NCI-H128 (cell line): ENCODE measurements at regions not wholly inside any gene's neighbourhood (a gene's known extent, or its start where the extent isn't known, plus 50 kb on each side); places are given as distances from the start of the nearest gene placed in this dataset.

Source experiments
- DNase-seq: peaks from one replicate; lab custom pipeline; 2025; ENCODE audit not compliant: unreplicated experiment; lab: John Stamatoyannopoulos, UW

DNA sequence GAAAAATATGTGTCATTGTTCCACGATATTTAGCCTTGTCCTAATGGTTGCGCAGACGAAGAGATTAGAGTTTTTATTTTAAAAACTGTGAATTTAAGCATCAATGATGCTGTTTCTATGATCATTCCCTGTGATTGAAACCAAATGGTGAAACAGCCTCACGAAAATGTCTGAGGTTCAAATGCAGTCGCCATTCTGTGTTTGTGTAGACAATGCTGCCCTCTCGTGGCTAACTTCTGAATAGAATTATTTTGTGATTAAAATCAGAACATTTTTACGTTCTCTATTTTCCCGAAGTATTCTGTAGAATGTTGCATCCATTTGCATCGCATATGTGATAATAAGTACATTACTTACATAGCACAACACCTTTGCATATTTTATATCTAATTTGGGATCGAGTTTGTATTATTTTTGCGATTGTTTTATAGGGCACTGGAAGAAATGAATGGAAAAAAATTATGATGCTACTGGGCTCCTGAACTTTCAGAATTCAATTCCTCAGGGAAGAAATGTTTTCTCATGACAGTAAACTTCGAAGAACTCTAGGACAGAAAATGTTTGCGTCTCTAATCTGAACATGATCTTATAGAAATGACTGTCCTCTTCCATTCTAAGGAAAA, 54.8 kb upstream of the CREB1 start:
- DNase-seq, result peak; percentile 38

DNA sequence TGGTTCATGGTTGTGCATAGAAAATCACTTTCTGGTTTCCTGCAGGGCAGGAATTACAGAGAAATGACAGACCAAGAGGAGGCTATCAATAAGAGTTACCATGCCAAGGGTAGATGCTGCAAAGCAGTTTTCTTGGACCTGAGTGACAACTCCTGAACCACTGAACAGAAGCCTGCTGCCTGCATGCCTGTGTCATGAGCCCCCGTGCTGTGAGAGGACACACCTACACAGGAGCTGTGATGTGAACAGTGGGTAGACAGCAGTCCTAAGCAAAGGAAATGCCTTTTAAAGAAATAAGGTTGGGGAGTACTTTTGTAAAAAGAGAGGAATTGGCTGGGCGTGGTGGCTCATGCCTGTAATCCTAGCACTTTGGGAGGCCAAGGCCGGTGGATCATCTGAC, 54.2 kb upstream of the CREB1 start:
- DNase-seq, result no peak

DNA sequence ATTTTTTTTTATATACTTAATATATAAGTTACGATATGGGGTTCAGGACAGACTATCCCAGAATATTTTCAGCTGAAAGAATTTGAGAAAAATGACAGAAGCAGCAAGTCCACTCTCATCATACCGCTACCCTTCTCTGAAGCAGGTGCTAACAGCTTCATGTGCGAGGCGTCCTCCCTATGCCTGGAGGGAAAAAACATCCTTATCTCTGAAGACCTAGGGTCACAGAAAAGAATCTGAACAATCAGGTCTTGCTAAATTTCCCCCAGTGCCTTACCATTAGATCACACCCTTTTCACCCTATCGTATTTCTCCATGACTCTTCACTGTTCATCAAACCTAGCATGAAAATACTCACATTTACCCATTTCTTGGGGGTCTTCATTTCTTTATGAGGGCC, 51.9 kb upstream of the CREB1 start:
- DNase-seq, result no peak

DNA sequence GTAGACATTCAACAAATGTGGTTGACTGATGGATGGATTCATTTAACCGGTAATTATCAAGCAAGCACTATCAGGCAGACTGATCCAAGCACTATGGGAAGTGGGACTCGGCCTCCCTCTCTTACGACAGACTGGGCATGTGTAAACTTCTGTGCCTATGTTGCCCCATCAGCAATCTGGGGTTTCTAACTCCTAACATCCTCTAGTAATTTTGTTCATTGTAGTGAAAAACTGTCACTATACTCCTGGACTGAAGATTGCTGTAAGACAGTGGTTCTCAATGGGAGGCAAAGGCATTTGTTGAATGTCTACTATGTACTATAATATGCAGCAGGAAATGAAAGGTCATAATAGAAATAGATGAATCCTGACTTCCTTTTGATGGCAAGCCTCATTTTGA, 51.2 kb upstream of the CREB1 start:
- no peak for DNase-seq

DNA sequence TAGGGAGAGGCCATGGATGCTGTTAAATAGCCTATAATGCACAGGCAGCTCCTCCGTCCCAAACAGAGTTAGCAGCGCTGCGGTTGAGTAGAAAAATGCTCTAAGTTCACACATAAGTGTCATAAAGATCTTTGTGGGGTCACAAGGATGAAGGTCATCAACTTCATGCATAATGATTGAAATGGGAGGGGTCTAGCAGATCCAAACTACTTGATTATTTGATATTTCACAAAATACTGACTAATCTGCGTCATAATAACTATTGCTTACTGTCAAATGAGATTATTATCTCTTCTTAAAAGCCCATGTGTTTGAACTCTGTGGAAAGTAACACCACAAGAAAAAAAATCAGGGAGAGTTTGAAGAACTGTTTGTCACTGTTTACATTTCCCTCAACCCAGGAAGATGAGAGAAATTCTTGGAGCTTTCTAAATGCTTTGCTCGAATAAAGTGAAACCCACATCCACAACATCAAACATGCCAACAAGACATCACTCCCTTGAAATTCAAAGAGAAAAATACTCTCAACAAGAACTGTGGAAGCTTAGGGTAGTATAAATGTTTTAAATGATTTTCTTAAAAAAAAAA, 50.5 kb upstream of the CREB1 start:
- no peak for DNase-seq
